ENCODE measurements at regions not wholly inside any gene's neighbourhood (a gene's known extent, or its start where the extent isn't known, plus 50 kb on each side); places are given as distances from the start of the nearest gene placed in this dataset.
"Not testable (repeated sequence)": the region's sequence is repeated elsewhere in the genome, so short reads cannot be mapped to it uniquely, and the experiment has no call there.

DNA sequence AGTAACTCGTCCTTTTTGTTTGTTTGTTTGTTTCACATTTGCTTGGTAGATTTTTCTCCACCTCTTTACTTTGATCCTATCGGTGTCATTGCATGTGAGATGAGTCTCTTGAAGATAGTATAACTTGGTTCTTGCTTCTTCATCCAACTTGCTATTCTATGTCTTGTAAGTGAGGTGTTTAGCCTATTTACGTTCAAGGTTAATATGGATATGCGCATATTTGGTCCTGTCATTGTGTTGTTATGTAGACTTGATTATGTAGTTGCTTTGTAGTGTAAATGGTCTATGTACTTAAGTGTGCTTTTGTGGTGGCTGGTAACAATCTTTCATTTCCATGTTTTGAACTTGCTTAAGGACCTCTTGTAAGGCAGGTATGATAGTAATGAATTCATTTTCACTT lies 192.8 kb upstream of the MAGI2 start:
- Mint-ChIP-seq H3K36me3 (ENCODE audit: low read depth) (no peaks in the 10 kb centered on the region), H3K4me3 (no peak overlapping the region), H3K27me3 (ENCODE audit: insufficient read depth) (no peaks in the 10 kb centered on the region), H3K27ac (no peak overlapping the region), H3K4me1 (ENCODE audit: low read depth) (no peaks in the 10 kb centered on the region), H3K9me3 (no peaks in the 10 kb centered on the region)
- DNase-seq (ENCODE audit: low spot score): no peak
- intact Hi-C loops (cut with micrococcal nuclease): no loop called here

DNA sequence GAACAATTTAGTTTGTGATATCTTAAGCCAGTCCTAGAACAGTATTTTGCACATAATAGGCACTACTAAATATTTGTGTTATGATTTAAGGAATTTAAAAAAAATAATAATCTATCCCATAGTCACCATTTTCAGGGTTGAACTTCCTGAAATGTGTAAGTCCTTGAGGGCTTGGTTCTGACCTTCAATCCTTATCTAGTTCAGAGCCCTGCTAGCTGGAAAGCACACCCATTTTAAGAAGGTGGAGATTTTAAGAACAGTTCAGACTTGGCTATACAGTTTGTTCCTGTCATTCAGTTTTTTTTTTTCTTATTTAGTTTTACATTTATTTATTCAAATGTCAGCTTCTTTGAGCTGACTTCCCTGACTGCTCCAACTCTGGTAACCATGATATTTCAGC lies 183.4 kb upstream of the MAGI2 start:
- no peak overlapping the region for H3K4me3 Mint-ChIP-seq
- no peak for DNase-seq (ENCODE audit: low spot score)
- no peak overlapping the region for H3K27ac Mint-ChIP-seq
- H3K36me3 Mint-ChIP-seq (ENCODE audit: low read depth): no peaks in the 10 kb centered on the region
- H3K27me3 Mint-ChIP-seq (ENCODE audit: insufficient read depth): no peaks in the 10 kb centered on the region
- no peaks in the 10 kb centered on the region for H3K4me1 Mint-ChIP-seq (ENCODE audit: low read depth)
- no peaks in the 10 kb centered on the region for H3K9me3 Mint-ChIP-seq
- intact Hi-C loops (cut with micrococcal nuclease): no loop called here

GRCh38 chr7:79625921-79626320 lies 172.5 kb upstream of the MAGI2 start:
- DNase-seq (ENCODE audit: low spot score); H3K27ac Mint-ChIP-seq; H3K9me3 Mint-ChIP-seq; intact Hi-C loops (cut with micrococcal nuclease); H3K36me3 Mint-ChIP-seq (ENCODE audit: low read depth); H3K4me1 Mint-ChIP-seq (ENCODE audit: low read depth); H3K27me3 Mint-ChIP-seq (ENCODE audit: insufficient read depth); H3K4me3 Mint-ChIP-seq: not testable (repeated sequence)

GRCh38 chr7:79624336-79624735 lies 170.9 kb upstream of the MAGI2 start:
- Mint-ChIP-seq H3K4me1 (ENCODE audit: low read depth) (no peaks in the 10 kb centered on the region), H3K4me3 (no peak overlapping the region), H3K27me3 (ENCODE audit: insufficient read depth) (peaks cover 1% of the 10 kb centered on the region), H3K27ac (no peak overlapping the region), H3K9me3 (no peaks in the 10 kb centered on the region), H3K36me3 (ENCODE audit: low read depth) (no peaks in the 10 kb centered on the region)
- no peak for DNase-seq (ENCODE audit: low spot score)
- intact Hi-C loops (cut with micrococcal nuclease): no loop called here

DNA sequence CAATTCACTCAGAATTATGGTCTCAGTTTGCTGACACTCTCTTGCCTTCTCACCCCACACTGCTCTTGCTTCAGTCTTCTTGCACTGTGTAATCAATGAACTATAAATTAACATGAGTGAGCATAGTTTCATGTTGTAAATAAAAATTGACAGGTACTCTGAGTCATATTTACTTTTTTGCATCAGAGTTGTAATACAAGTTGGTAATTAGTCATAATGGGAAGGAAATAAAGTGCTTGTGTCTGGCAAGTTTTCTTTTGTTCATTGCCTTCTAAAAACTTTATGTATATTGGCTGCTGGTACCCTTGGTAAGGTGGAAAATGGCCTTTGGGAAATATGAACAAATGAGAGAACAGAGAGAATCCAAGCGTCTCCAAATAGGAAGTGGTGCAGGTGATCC lies 169.3 kb upstream of the MAGI2 start:
- DNase-seq (ENCODE audit: low spot score): no peak
- H3K9me3 Mint-ChIP-seq: no peaks in the 10 kb centered on the region
- no peaks in the 10 kb centered on the region for H3K36me3 Mint-ChIP-seq (ENCODE audit: low read depth)
- no peaks in the 10 kb centered on the region for H3K4me1 Mint-ChIP-seq (ENCODE audit: low read depth)
- H3K4me3 Mint-ChIP-seq: no peak overlapping the region
- intact Hi-C loops (cut with micrococcal nuclease): no loop called here
- H3K27ac Mint-ChIP-seq: no peak overlapping the region
- peaks cover 1% of the 10 kb centered on the region for H3K27me3 Mint-ChIP-seq (ENCODE audit: insufficient read depth)

DNA sequence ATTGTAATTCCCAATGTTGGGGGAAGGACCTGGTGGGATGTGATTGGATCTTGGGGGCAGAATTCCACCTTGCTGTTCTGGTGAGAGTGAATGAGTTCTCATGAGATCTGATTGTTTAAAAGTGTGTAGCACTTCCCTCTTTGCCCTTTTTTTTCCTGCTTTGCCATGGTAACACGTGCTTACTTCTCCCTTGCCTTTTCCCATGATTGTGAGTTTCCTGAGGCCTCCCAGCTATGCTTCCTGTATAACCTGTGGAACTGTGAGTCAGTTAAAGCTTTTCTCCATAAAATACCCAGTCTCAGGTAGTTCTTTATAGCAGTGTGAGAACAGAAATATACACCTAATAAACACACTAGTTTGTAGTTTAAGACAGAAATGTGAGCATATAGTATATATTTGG lies 166.8 kb upstream of the MAGI2 start:
- Mint-ChIP-seq H3K4me1 (ENCODE audit: low read depth) (no peaks in the 10 kb centered on the region), H3K4me3 (no peak overlapping the region), H3K27ac (no peak overlapping the region), H3K27me3 (ENCODE audit: insufficient read depth) (peaks cover 1% of the 10 kb centered on the region), H3K36me3 (ENCODE audit: low read depth) (no peaks in the 10 kb centered on the region), H3K9me3 (no peaks in the 10 kb centered on the region)
- intact Hi-C loops (cut with micrococcal nuclease): no loop called here
- DNase-seq (ENCODE audit: low spot score): no peak

DNA sequence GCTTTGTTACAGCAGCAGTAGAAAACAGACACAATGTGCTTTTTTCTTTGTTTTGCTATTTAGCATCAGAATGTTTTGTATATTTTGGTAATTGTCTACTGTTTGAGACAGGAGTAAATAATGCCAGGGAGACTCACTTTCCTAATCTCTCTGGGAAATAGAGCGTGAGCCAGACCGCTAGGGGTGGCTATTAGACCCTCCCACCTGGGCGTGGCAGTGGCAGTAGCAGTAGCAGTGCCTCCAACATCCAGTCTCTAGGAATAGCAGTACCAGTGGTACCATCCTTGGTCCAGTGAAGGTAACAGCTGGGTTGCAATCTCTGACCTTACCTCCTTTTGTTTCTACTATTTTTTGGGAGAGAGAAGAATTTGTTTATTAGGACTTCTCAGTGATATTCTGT lies 165.7 kb upstream of the MAGI2 start:
- intact Hi-C loops (cut with micrococcal nuclease): no loop called here
- Mint-ChIP-seq H3K36me3 (ENCODE audit: low read depth) (no peaks in the 10 kb centered on the region), H3K27ac (no peak overlapping the region), H3K9me3 (no peaks in the 10 kb centered on the region), H3K4me3 (no peak overlapping the region), H3K27me3 (ENCODE audit: insufficient read depth) (peaks cover 1% of the 10 kb centered on the region), H3K4me1 (ENCODE audit: low read depth) (no peaks in the 10 kb centered on the region)
- DNase-seq (ENCODE audit: low spot score): no peak

- DNase-seq (ENCODE audit: low spot score): no peak
- no peaks in the 10 kb centered on the region for H3K36me3 Mint-ChIP-seq (ENCODE audit: low read depth)
- H3K27me3 Mint-ChIP-seq (ENCODE audit: insufficient read depth): peaks cover 1% of the 10 kb centered on the region
- intact Hi-C loops (cut with micrococcal nuclease): no loop called here
- no peaks in the 10 kb centered on the region for H3K9me3 Mint-ChIP-seq
- H3K27ac Mint-ChIP-seq: no peak overlapping the region
- H3K4me1 Mint-ChIP-seq (ENCODE audit: low read depth): no peaks in the 10 kb centered on the region
- no peak overlapping the region for H3K4me3 Mint-ChIP-seq
These were observed 162.6 kb upstream of the MAGI2 start for GRCh38 chr7:79615871-79616640.

GRCh38 chr7:79615466-79615865 lies 162.0 kb upstream of the MAGI2 start:
- Mint-ChIP-seq H3K4me3 (no peak overlapping the region), H3K27ac (no peak overlapping the region), H3K27me3 (ENCODE audit: insufficient read depth) (peaks cover 1% of the 10 kb centered on the region), H3K9me3 (no peaks in the 10 kb centered on the region), H3K4me1 (ENCODE audit: low read depth) (no peaks in the 10 kb centered on the region), H3K36me3 (ENCODE audit: low read depth) (no peaks in the 10 kb centered on the region)
- intact Hi-C loops (cut with micrococcal nuclease): no loop called here
- DNase-seq (ENCODE audit: low spot score): no peak

DNA sequence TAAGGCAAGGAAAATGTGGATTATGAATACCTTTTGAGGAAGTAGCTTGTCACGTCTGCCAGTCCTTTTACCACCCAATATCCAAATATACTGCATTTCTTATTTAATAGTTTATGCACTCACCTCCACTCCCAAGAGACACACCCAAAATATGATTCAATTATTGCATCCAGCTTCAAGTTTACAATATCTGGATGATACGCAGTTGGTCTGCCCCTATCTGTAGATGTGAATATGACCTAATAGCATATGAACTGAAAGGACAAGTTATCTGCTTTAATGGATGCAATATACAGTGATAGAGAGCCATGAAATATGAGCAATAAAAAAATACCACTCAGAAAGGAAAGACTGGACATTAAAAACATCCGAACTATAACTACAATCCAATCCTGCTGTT lies 159.4 kb upstream of the MAGI2 start:
- Mint-ChIP-seq H3K4me1 (ENCODE audit: low read depth) (no peaks in the 10 kb centered on the region), H3K27me3 (ENCODE audit: insufficient read depth) (no peaks in the 10 kb centered on the region), H3K4me3 (no peak overlapping the region), H3K27ac (no peak overlapping the region), H3K36me3 (ENCODE audit: low read depth) (no peaks in the 10 kb centered on the region), H3K9me3 (no peaks in the 10 kb centered on the region)
- DNase-seq (ENCODE audit: low spot score): no peak
- intact Hi-C loops (cut with micrococcal nuclease): no loop called here

GRCh38 chr7:79612022-79612421 lies 158.6 kb upstream of the MAGI2 start:
- H3K4me1 Mint-ChIP-seq (ENCODE audit: low read depth): no peaks in the 10 kb centered on the region
- H3K9me3 Mint-ChIP-seq: no peaks in the 10 kb centered on the region

DNA sequence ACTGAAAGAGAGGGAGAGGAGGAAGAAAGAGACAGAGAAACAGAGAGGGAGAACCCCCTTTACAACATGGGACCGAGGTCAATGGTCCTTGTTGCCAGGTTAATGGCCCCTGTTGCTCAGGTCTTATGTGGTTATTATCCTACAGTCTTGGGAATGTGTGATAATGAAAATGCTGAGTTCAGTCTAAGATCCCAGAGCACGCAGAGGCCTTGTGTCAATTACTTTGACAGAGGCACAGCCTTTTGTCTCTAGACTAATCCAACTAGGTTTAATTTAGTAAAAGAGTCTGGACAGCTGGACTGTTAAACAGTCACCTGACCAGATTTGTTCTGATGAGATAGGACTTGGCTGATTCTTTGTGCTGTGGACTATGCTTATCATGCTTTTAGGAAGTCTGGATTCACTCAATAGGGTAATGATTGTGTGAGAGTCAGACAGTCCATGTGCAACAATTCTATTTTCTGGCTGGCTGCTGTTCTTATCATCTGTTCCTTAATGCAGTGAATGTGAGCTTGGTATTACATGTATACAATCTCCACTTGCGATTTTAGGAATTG lies 157.4 kb upstream of the MAGI2 start:
- no peaks in the 10 kb centered on the region for H3K4me1 Mint-ChIP-seq (ENCODE audit: low read depth)
- no peak for DNase-seq (ENCODE audit: low spot score)
- H3K36me3 Mint-ChIP-seq (ENCODE audit: low read depth): no peaks in the 10 kb centered on the region
- no peaks in the 10 kb centered on the region for H3K27me3 Mint-ChIP-seq (ENCODE audit: insufficient read depth)
- H3K9me3 Mint-ChIP-seq: no peaks in the 10 kb centered on the region
- intact Hi-C loops (cut with micrococcal nuclease): no loop called here
- no peak overlapping the region for H3K27ac Mint-ChIP-seq
- no peak overlapping the region for H3K4me3 Mint-ChIP-seq

More at GRCh38 chr7:79612022-79612421, 158.6 kb upstream of the MAGI2 start:
- Mint-ChIP-seq H3K4me3 (no peak overlapping the region), H3K27ac (no peak overlapping the region), H3K36me3 (ENCODE audit: low read depth) (no peaks in the 10 kb centered on the region), H3K27me3 (ENCODE audit: insufficient read depth) (no peaks in the 10 kb centered on the region)
- DNase-seq (ENCODE audit: low spot score): no peak
- intact Hi-C loops (cut with micrococcal nuclease): no loop called here

- H3K27me3 Mint-ChIP-seq (ENCODE audit: insufficient read depth): no peaks in the 10 kb centered on the region
- H3K9me3 Mint-ChIP-seq: no peaks in the 10 kb centered on the region
- no peaks in the 10 kb centered on the region for H3K36me3 Mint-ChIP-seq (ENCODE audit: low read depth)
- H3K27ac Mint-ChIP-seq: no peak overlapping the region
- H3K4me1 Mint-ChIP-seq (ENCODE audit: low read depth): no peaks in the 10 kb centered on the region
- intact Hi-C loops (cut with micrococcal nuclease): no loop called here
- DNase-seq (ENCODE audit: low spot score): no peak
- no peak overlapping the region for H3K4me3 Mint-ChIP-seq
These were observed 156.8 kb upstream of the MAGI2 start for GRCh38 chr7:79610313-79610712.

DNA sequence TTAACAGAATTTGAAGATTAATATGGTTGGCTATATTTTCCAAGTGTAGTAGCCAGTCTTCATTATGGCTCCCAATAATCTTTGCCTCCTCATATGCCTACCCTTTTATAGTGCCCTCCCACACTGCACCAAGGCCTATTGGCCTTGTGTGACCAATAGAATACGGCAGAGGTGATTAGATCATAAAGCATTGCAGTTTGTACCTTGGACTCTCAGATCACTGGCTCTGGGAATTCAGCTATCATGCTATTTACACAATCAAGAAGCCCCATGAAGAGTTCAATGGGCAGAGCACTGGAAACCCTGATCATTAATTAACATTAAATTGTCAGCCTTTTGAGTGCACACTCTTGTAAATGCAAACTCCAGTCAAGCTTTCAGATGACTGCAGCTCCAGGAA lies 154.5 kb upstream of the MAGI2 start:
- no peaks in the 10 kb centered on the region for H3K27me3 Mint-ChIP-seq (ENCODE audit: insufficient read depth)
- H3K27ac Mint-ChIP-seq: no peak overlapping the region
- intact Hi-C loops (cut with micrococcal nuclease): no loop called here
- no peaks in the 10 kb centered on the region for H3K36me3 Mint-ChIP-seq (ENCODE audit: low read depth)
- H3K4me3 Mint-ChIP-seq: no peak overlapping the region
- H3K4me1 Mint-ChIP-seq (ENCODE audit: low read depth): no peaks in the 10 kb centered on the region
- no peaks in the 10 kb centered on the region for H3K9me3 Mint-ChIP-seq
- no peak for DNase-seq (ENCODE audit: low spot score)

Data from activated T-helper 1 cell treated with anti-CD3 and anti-CD28 coated beads, Interleukin-12 subunit alpha, Interleukin-12 subunit beta, Interleukin-2, Interleukin-4 antibody, amounts not matched to agents 30 ng/mL and 10 ng/mL and 1 ng/mL, durations not matched to agents 14 hours and 24 hours and 36 hours (primary cell).